PFSK-1 (cell line): ENCODE measurements at regions not wholly inside any gene's neighbourhood (a gene's known extent, or its start where the extent isn't known, plus 50 kb on each side); places are given as distances from the start of the nearest gene placed in this dataset.

Experiments used
- FOXP2 ChIP-seq: optimal IDR thresholded peaks from 2 replicates; pipeline ENCODE3; 2011; ENCODE audit warnings: borderline replicate concordance, control low read depth, inconsistent platforms; ENCODE audit not compliant: insufficient read depth; ENCODE audit errors: extremely low read length, extremely low read depth
- POLR2AphosphoS5 ChIP-seq: IDR thresholded peaks from 2 replicates; pipeline ENCODE4 v1.6.1; 2012; ENCODE audit warnings: low read depth, mild to moderate bottlenecking, control low read depth, low read length, moderate library complexity
- REST ChIP-seq, 2 experiments: IDR thresholded peaks; 2 replicates each; pipeline versions ENCODE4 v1.6.1 to v1.8.0; 2011 to 2012; ENCODE audit warnings: low read depth in 2 of 2, low read length in 2 of 2, control low read depth in 1 of 2, inconsistent platforms in 1 of 2, mild to moderate bottlenecking in 1 of 2, moderate library complexity in 1 of 2; ENCODE audit not compliant: insufficient read depth in 1 of 2
- SIN3A ChIP-seq: IDR thresholded peaks from 2 replicates; pipeline ENCODE4 v1.6.1; 2012; ENCODE audit warnings: mild to moderate bottlenecking, low read length, moderate library complexity, borderline replicate concordance; ENCODE audit not compliant: insufficient read depth
- TAF1 ChIP-seq: IDR thresholded peaks from 2 replicates; pipeline ENCODE4 v1.6.1; 2012; ENCODE audit warnings: low read length, control low read depth, borderline replicate concordance; ENCODE audit not compliant: insufficient read depth

- TF ChIP-seq POLR2AphosphoS5 (no peak), FOXP2 (no peak), REST (IDR thresholded peaks at IDR 0.05; ENCODE audit: insufficient read depth in 1 of 2, low read depth in 2 of 2, low read length in 2 of 2) (no peak), SIN3A (no peak), TAF1 (no peak)
Observed at GRCh38 chr4:57554556-57555092, 444.4 kb upstream of the IGFBP7 start.

- TF ChIP-seq POLR2AphosphoS5: no peak
- TF ChIP-seq TAF1: no peak
- TF ChIP-seq SIN3A: no peak
- TF ChIP-seq REST (IDR thresholded peaks at IDR 0.05; ENCODE audit: insufficient read depth in 1 of 2, low read depth in 2 of 2, low read length in 2 of 2): no peak
- TF ChIP-seq FOXP2: no peak
Observed at GRCh38 chr4:57553728-57554127, 443.5 kb upstream of the IGFBP7 start.

DNA sequence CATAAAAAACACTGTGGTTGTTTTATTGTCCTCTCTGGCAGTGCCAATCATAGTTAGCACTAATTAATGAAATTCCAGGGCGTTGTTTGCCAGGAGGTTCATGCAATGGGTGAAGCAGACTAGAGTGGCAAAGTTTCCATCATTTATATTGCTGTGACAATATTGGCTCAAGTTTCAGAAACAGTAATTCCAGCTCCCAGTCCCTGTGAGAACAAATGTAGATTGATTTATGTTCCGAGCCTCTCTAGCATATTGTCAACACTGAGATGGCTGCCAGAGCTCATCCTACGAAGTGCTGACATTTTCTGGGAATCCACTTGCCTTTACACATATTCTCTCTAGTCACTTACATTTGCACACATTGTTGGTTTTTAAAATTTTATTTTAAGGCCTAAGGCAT lies 440.0 kb upstream of the IGFBP7 start:
- TF ChIP-seq TAF1: no peak
- no peak for TF ChIP-seq FOXP2
- TF ChIP-seq REST (IDR thresholded peaks at IDR 0.05; ENCODE audit: insufficient read depth in 1 of 2, low read depth in 2 of 2, low read length in 2 of 2): no peak
- no peak for TF ChIP-seq SIN3A
- TF ChIP-seq POLR2AphosphoS5: no peak

GRCh38 chr4:57548856-57549255 lies 438.7 kb upstream of the IGFBP7 start:
- TF ChIP-seq REST (IDR thresholded peaks at IDR 0.05; ENCODE audit: insufficient read depth in 1 of 2, low read depth in 2 of 2, low read length in 2 of 2) (no peak), TAF1 (no peak), FOXP2 (no peak), SIN3A (no peak), POLR2AphosphoS5 (no peak)
